WTC11 (cell line): ENCODE measurements at regions not wholly inside any gene's neighbourhood (a gene's known extent, or its start where the extent isn't known, plus 50 kb on each side); places are given as distances from the start of the nearest gene placed in this dataset.
"Not testable (repeated sequence)": the region's sequence is repeated elsewhere in the genome, so short reads cannot be mapped to it uniquely, and the experiment has no call there.

Source experiments
- CTCF ChIP-seq: fragments of 200-600 bp; IDR thresholded peaks from 2 replicates; pipeline ENCODE4 v1.8.0; 2022; ENCODE audit warnings: antibody characterized with exemption
- E2F4 ChIP-seq: sonication (generic); formaldehyde crosslinking; IDR thresholded peaks from 2 replicates; pipeline ENCODE4 v1.8.1; 2022; ENCODE audit warnings: low read depth, mild to moderate bottlenecking, moderate library complexity, missing genetic modification reagents, borderline replicate concordance
- HMGXB4 ChIP-seq: sonication (generic); formaldehyde crosslinking; IDR thresholded peaks from 2 replicates; pipeline ENCODE4 v1.8.1; 2023; ENCODE audit warnings: mild to moderate bottlenecking, moderate library complexity, missing genetic modification reagents
- KAT7 ChIP-seq: sonication (generic); formaldehyde crosslinking; IDR thresholded peaks from 2 replicates; pipeline ENCODE4 v1.8.1; 2023; ENCODE audit warnings: missing genetic modification reagents, mild to moderate bottlenecking, borderline replicate concordance
- PREB ChIP-seq: sonication (generic); formaldehyde crosslinking; IDR thresholded peaks from 2 replicates; pipeline ENCODE4 v1.8.1; 2022; ENCODE audit warnings: mild to moderate bottlenecking, missing genetic modification reagents, moderate library complexity, borderline replicate concordance
- TF ChIP-seq, protein P1 (sequence below): sonication (generic); formaldehyde crosslinking; IDR thresholded peaks from 2 replicates; pipeline ENCODE4 v1.8.1; 2023; ENCODE audit warnings: mild to moderate bottlenecking, missing genetic modification reagents, borderline replicate concordance

DNA sequence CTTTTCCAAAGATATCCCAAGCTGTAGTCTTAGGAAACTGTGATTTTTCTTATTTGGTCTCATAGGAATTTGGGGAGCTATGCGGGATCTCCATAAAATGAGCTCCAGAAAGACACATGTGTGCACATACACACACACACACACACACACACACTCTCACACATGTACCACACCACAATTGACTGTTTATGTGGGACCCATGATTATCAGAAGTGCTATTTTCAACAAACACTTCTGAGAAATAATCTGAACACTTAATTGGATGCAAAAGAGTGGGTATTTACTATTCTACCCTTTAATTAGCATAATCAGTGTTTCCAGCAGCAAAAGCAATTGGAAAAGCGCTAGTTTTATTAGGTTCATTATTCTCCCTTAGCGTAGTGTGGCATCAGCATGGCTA is 150.4 kb upstream of the ALDH3B2 start:
- TF ChIP-seq KAT7 (CRISPR knock-in tag); CTCF; PREB; E2F4 (CRISPR knock-in tag); HMGXB4 (CRISPR knock-in tag): not testable (repeated sequence)
- TF ChIP-seq, protein P1, sequence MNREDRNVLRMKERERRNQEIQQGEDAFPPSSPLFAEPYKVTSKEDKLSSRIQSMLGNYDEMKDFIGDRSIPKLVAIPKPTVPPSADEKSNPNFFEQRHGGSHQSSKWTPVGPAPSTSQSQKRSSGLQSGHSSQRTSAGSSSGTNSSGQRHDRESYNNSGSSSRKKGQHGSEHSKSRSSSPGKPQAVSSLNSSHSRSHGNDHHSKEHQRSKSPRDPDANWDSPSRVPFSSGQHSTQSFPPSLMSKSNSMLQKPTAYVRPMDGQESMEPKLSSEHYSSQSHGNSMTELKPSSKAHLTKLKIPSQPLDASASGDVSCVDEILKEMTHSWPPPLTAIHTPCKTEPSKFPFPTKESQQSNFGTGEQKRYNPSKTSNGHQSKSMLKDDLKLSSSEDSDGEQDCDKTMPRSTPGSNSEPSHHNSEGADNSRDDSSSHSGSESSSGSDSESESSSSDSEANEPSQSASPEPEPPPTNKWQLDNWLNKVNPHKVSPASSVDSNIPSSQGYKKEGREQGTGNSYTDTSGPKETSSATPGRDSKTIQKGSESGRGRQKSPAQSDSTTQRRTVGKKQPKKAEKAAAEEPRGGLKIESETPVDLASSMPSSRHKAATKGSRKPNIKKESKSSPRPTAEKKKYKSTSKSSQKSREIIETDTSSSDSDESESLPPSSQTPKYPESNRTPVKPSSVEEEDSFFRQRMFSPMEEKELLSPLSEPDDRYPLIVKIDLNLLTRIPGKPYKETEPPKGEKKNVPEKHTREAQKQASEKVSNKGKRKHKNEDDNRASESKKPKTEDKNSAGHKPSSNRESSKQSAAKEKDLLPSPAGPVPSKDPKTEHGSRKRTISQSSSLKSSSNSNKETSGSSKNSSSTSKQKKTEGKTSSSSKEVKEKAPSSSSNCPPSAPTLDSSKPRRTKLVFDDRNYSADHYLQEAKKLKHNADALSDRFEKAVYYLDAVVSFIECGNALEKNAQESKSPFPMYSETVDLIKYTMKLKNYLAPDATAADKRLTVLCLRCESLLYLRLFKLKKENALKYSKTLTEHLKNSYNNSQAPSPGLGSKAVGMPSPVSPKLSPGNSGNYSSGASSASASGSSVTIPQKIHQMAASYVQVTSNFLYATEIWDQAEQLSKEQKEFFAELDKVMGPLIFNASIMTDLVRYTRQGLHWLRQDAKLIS (CRISPR knock-in tag), result not testable (repeated sequence)
